Vagina (tissue), 2 donors: ENCODE measurements at regions not wholly inside any gene's neighbourhood (a gene's known extent, or its start where the extent isn't known, plus 50 kb on each side); places are given as distances from the start of the nearest gene placed in this dataset.

ENCODE experiments used
- CTCF ChIP-seq, 3 experiments: fragments of 450-650 bp in 2 of 3; fragments of 200-600 bp in 1 of 3; sonication (generic) in 1 of 3; IDR thresholded peaks; one replicate each; pipeline ENCODE4 v1.5.1; 2017 to 2019; ENCODE audit warnings: antibody characterized with exemption in 3 of 3, mild to moderate bottlenecking in 2 of 3, moderate library complexity in 2 of 3
- POLR2AphosphoS5 ChIP-seq, 2 donors: sonication (generic); formaldehyde crosslinking; IDR thresholded peaks; one replicate each; pipeline ENCODE4 v1.9.0; 2017; ENCODE audit warnings: antibody characterized with exemption in 2 of 2, mild to moderate bottlenecking in 2 of 2, low read depth in 1 of 2; ENCODE audit not compliant: insufficient read depth in 1 of 2

- no peak for TF ChIP-seq CTCF (IDR thresholded peaks at IDR 0.05)
- no peak for TF ChIP-seq POLR2AphosphoS5 (IDR thresholded peaks at IDR 0.05; ENCODE audit: insufficient read depth in 1 of 2, low read depth in 1 of 2)
Measured at GRCh38 chr16:9316008-9316407, 224.6 kb downstream of the HAPSTR1 start.
